ENCODE measurements at regions not wholly inside any gene's neighbourhood (a gene's known extent, or its start where the extent isn't known, plus 50 kb on each side); places are given as distances from the start of the nearest gene placed in this dataset.

GRCh38 chr18:78610179-78610578, 369.4 kb upstream of the SALL3 start:
- TF ChIP-seq CTCF (IDR thresholded peaks at IDR 0.05; ENCODE audit: low read depth, low read length) = no peak
- DNase-seq (ENCODE audit: extremely low read depth, low read depth) = no peak

GRCh38 chr18:78611201-78611800, 368.3 kb upstream of the SALL3 start:
- DNase-seq (ENCODE audit: extremely low read depth, low read depth) = no peak
- TF ChIP-seq CTCF (IDR thresholded peaks at IDR 0.05; ENCODE audit: low read depth, low read length) = no peak

GRCh38 chr18:78611869-78612268, 367.7 kb upstream of the SALL3 start:
- DNase-seq (ENCODE audit: extremely low read depth, low read depth) = no peak
- no peak for TF ChIP-seq CTCF (IDR thresholded peaks at IDR 0.05; ENCODE audit: low read depth, low read length)

- no peak for TF ChIP-seq CTCF (IDR thresholded peaks at IDR 0.05; ENCODE audit: low read depth, low read length)
- DNase-seq (ENCODE audit: extremely low read depth, low read depth) = no peak
Observed at GRCh38 chr18:78612318-78612717, 367.3 kb upstream of the SALL3 start.

GRCh38 chr18:78612801-78613200, 366.8 kb upstream of the SALL3 start:
- TF ChIP-seq CTCF (IDR thresholded peaks at IDR 0.05; ENCODE audit: low read depth, low read length) = no peak
- no peak for DNase-seq (ENCODE audit: extremely low read depth, low read depth)

- no peak for DNase-seq (ENCODE audit: extremely low read depth, low read depth)
- TF ChIP-seq CTCF (IDR thresholded peaks at IDR 0.05; ENCODE audit: low read depth, low read length) = no peak
Observed at GRCh38 chr18:78618726-78619125, 360.9 kb upstream of the SALL3 start.

- no peak for TF ChIP-seq CTCF (IDR thresholded peaks at IDR 0.05; ENCODE audit: low read depth, low read length)
- DNase-seq (ENCODE audit: extremely low read depth, low read depth) = no peak
Observed at GRCh38 chr18:78619854-78620253, 359.8 kb upstream of the SALL3 start.

All from AG09319 (cell line).